Right lobe of liver (tissue), 4 donors: ENCODE measurements at regions not wholly inside any gene's neighbourhood (a gene's known extent, or its start where the extent isn't known, plus 50 kb on each side); places are given as distances from the start of the nearest gene placed in this dataset.

Experiments used
- CTCF ChIP-seq, 4 donors: fragments of 200-600 bp in 3 of 4; fragments of 450-650 bp in 1 of 4; IDR thresholded peaks; one replicate each; pipeline versions ENCODE4 v1.5.1 to v1.8.0; 2016 to 2022; ENCODE audit warnings: antibody characterized with exemption in 4 of 4, mild to moderate bottlenecking in 2 of 4
- POLR2A ChIP-seq: fragments of 450-650 bp; IDR thresholded peaks from one replicate; pipeline ENCODE4 v1.6.1; 2017; ENCODE audit warnings: antibody characterized with exemption, mild to moderate bottlenecking
- donor health status: DM: no; HTN: no; CAD: no.
- donor health status: DM: no; HTN: no; CAD: no.
- donor health status: DM: no; HTN: yes; CAD: no.

- TF ChIP-seq POLR2A: no peak
- TF ChIP-seq CTCF (IDR thresholded peaks at IDR 0.05): no peak
Observed at GRCh38 chr9:106486685-106487084, 376.3 kb upstream of the ZNF462 start.
